Ascending aorta (tissue), 2 donors: ENCODE measurements at regions not wholly inside any gene's neighbourhood (a gene's known extent, or its start where the extent isn't known, plus 50 kb on each side); places are given as distances from the start of the nearest gene placed in this dataset.

Experiments
- DNase-seq, 2 donors: peaks; one replicate each; pipeline ENCODE4 v3.0.0-alpha.2; 2019; ENCODE audit warnings: low spot score in 2 of 2
- H3K27ac ChIP-seq, 2 donors: fragments of 200-600 bp; sonication (generic); one replicate each; pipeline ENCODE4 v1.5.1; 2016 to 2017; ENCODE audit warnings: mild to moderate bottlenecking in 1 of 2
- H3K27me3 ChIP-seq: fragments of 200-600 bp; sonication (generic); one replicate; pipeline ENCODE4 v1.5.1; 2017
- H3K36me3 ChIP-seq, 2 donors: fragments of 200-600 bp; sonication (generic); one replicate each; pipeline ENCODE4 v1.5.1; 2016
- H3K4me1 ChIP-seq, 2 donors: fragments of 200-600 bp; sonication (generic); one replicate each; pipeline ENCODE4 v1.5.1; 2016 to 2017; ENCODE audit warnings: mild to moderate bottlenecking in 1 of 2
- H3K4me3 ChIP-seq, 2 donors: fragments of 200-600 bp; sonication (generic); one replicate each; pipeline ENCODE4 v1.5.1; 2016 to 2017; ENCODE audit warnings: mild to moderate bottlenecking in 1 of 2
- H3K9me3 ChIP-seq, 2 donors: fragments of 200-600 bp; sonication (generic); one replicate each; pipeline ENCODE4 v1.5.1; 2016
- CTCF ChIP-seq, 3 experiments: fragments of 200-600 bp in 2 of 3; fragments of 450-650 bp in 1 of 3; sonication (generic) in 2 of 3; IDR thresholded peaks; one replicate each; pipeline ENCODE4 v1.5.1; 2016 to 2019; ENCODE audit warnings: antibody characterized with exemption in 3 of 3, mild to moderate bottlenecking in 1 of 3, moderate library complexity in 1 of 3
- intact Hi-C: fragments of 100-400 bp; cut with DNase I; formaldehyde crosslinking; loops from one replicate; pipeline ENCODE4 v1.15.1; 2023

GRCh38 chr5:29157975-29158374 lies 2035.5 kb upstream of the CDH6 start:
- DNase-seq, result no peak

GRCh38 chr5:29150840-29151239 lies 2042.6 kb upstream of the CDH6 start:
- intact Hi-C loops, result no loop called here
- no peak overlapping the region for H3K27ac ChIP-seq
- H3K27me3 ChIP-seq, result no peaks in the 10 kb centered on the region
- no peak for DNase-seq
- no peaks in the 10 kb centered on the region for H3K4me1 ChIP-seq
- H3K4me3 ChIP-seq, result no peak overlapping the region
- no peaks in the 10 kb centered on the region for H3K9me3 ChIP-seq
- TF ChIP-seq CTCF (IDR thresholded peaks at IDR 0.05), result no peak
- H3K36me3 ChIP-seq, result no peaks in the 10 kb centered on the region

More at GRCh38 chr5:29157975-29158374, 2035.5 kb upstream of the CDH6 start:
- Histone ChIP-seq H3K36me3 (no peaks in the 10 kb centered on the region), H3K27ac (no peak overlapping the region), H3K4me1 (no peaks in the 10 kb centered on the region), H3K4me3 (no peak overlapping the region), H3K27me3 (no peaks in the 10 kb centered on the region), H3K9me3 (no peaks in the 10 kb centered on the region)
- TF ChIP-seq CTCF (IDR thresholded peaks at IDR 0.05), result no peak
- intact Hi-C loops, result no loop called here

- TF ChIP-seq CTCF (IDR thresholded peaks at IDR 0.05), result no peak
- intact Hi-C loops, result no loop called here
- Histone ChIP-seq H3K4me1 (no peaks in the 10 kb centered on the region), H3K9me3 (no peaks in the 10 kb centered on the region), H3K4me3 (no peak overlapping the region), H3K36me3 (no peaks in the 10 kb centered on the region), H3K27ac (no peak overlapping the region), H3K27me3 (no peaks in the 10 kb centered on the region)
- no peak for DNase-seq
Observed at GRCh38 chr5:29148581-29148980, 2044.9 kb upstream of the CDH6 start.

- Histone ChIP-seq H3K27ac (no peak overlapping the region), H3K9me3 (no peaks in the 10 kb centered on the region), H3K4me1 (no peaks in the 10 kb centered on the region), H3K36me3 (no peaks in the 10 kb centered on the region), H3K4me3 (no peak overlapping the region), H3K27me3 (no peaks in the 10 kb centered on the region)
- no peak for DNase-seq
- TF ChIP-seq CTCF (IDR thresholded peaks at IDR 0.05), result no peak
- intact Hi-C loops, result no loop called here
Observed at GRCh38 chr5:29148073-29148472, 2045.4 kb upstream of the CDH6 start.

- no peak for DNase-seq
- H3K4me1 ChIP-seq, result no peaks in the 10 kb centered on the region
- H3K9me3 ChIP-seq, result no peaks in the 10 kb centered on the region
- intact Hi-C loops, result no loop called here
- no peak overlapping the region for H3K27ac ChIP-seq
- no peak overlapping the region for H3K4me3 ChIP-seq
- no peaks in the 10 kb centered on the region for H3K27me3 ChIP-seq
- no peaks in the 10 kb centered on the region for H3K36me3 ChIP-seq
- TF ChIP-seq CTCF (IDR thresholded peaks at IDR 0.05), result no peak
Observed at GRCh38 chr5:29143266-29143665, 2050.2 kb upstream of the CDH6 start.

- Histone ChIP-seq H3K27me3 (no peaks in the 10 kb centered on the region), H3K27ac (no peak overlapping the region), H3K36me3 (no peaks in the 10 kb centered on the region), H3K9me3 (no peaks in the 10 kb centered on the region), H3K4me3 (no peak overlapping the region), H3K4me1 (no peaks in the 10 kb centered on the region)
- intact Hi-C loops, result no loop called here
- no peak for TF ChIP-seq CTCF (IDR thresholded peaks at IDR 0.05)
- DNase-seq, result no peak
Observed at GRCh38 chr5:29134418-29134817, 2059.1 kb upstream of the CDH6 start.
